H1 (cell line): ENCODE measurements at regions not wholly inside any gene's neighbourhood (a gene's known extent, or its start where the extent isn't known, plus 50 kb on each side); places are given as distances from the start of the nearest gene placed in this dataset.

Source experiments
- CTCF ChIA-PET: fragments of 300-600 bp; sonication (Branson Sonifier 250); formaldehyde crosslinking; loops from one replicate; lab custom pipeline; 2021; ENCODE audit not compliant: partially characterized antibody; lab: Charles Lee
- POLR2A ChIA-PET: fragments of 300-600 bp; sonication (Branson Sonifier 250); formaldehyde crosslinking; loops from one replicate; lab custom pipeline; 2021; ENCODE audit warnings: inconsistent platforms; ENCODE audit not compliant: partially characterized antibody; lab: Charles Lee
- DNase-seq, 2 experiments: peaks; one replicate each; pipeline versions ENCODE4 v3.0.0 to v3.0.0-alpha.2; 2010 to 2022; ENCODE audit warnings: low spot score in 2 of 2, low read depth in 1 of 2, mixed read lengths in 1 of 2
- FAIRE-seq: peaks from 2 replicates; lab custom pipeline; 2011; peaks lifted over from hg19 to GRCh38; lab: Jason Lieb, UNC
- H2AFZ ChIP-seq: 2 replicates; pipeline ENCODE4 v1.8.1; 2012; ENCODE audit warnings: low read length, inconsistent platforms
- H2AK5ac ChIP-seq: 2 replicates; pipeline ENCODE4 v1.6.1; 2013; ENCODE audit warnings: low read depth, low read length
- H2BK120ac ChIP-seq: replicated peaks from 2 replicates; pipeline ENCODE3; 2013; ENCODE audit warnings: low read depth, low read length, inconsistent platforms
- H2BK12ac ChIP-seq: 2 replicates; pipeline ENCODE4 v1.6.1; 2013; ENCODE audit warnings: low read depth, low read length
- H2BK15ac ChIP-seq: 2 replicates; pipeline ENCODE4 v1.6.1; 2013; ENCODE audit warnings: low read length
- H2BK20ac ChIP-seq: 2 replicates; pipeline ENCODE4 v1.6.1; 2013; ENCODE audit warnings: low read length
- H2BK5ac ChIP-seq: 2 replicates; pipeline ENCODE4 v1.6.1; 2013; ENCODE audit warnings: low read depth, low read length
- H3K14ac ChIP-seq: 2 replicates; pipeline ENCODE4 v1.6.1; 2013; ENCODE audit warnings: inconsistent platforms; ENCODE audit not compliant: insufficient read length
- H3K18ac ChIP-seq: 2 replicates; pipeline ENCODE4 v1.6.1; 2013; ENCODE audit warnings: low read length; ENCODE audit errors: extremely low read depth
- H3K23ac ChIP-seq: 2 replicates; pipeline ENCODE4 v1.6.1; 2013; ENCODE audit warnings: inconsistent platforms; ENCODE audit not compliant: insufficient read length
- H3K23me2 ChIP-seq: 2 replicates; pipeline ENCODE4 v1.6.1; 2013; ENCODE audit warnings: low read depth, low read length
- H3K27ac ChIP-seq: 2 replicates; pipeline ENCODE4 v1.6.1; 2011; ENCODE audit warnings: low read depth, low read length, inconsistent platforms
- H3K27me3 ChIP-seq, 4 experiments: replicated peaks in 1 of 4; 1 replicate in 1 of 4; 2 replicates in 3 of 4; pipeline versions ENCODE4 v1.6.1 to v1.8.1; 2011 to 2013; ENCODE audit warnings: low read length in 3 of 4, mild to moderate bottlenecking in 3 of 4, inconsistent platforms in 2 of 4, mixed read lengths in 2 of 4, moderate library complexity in 1 of 4; ENCODE audit not compliant: control insufficient read depth in 3 of 4, insufficient read depth in 3 of 4; ENCODE audit errors: extremely low read depth in 1 of 4
- H3K36me3 ChIP-seq, 4 experiments: 2 replicates each; pipeline versions ENCODE4 v1.6.1 to v1.8.1; 2011 to 2013; ENCODE audit warnings: mild to moderate bottlenecking in 4 of 4, low read length in 3 of 4, moderate library complexity in 2 of 4, control low read depth in 1 of 4, inconsistent platforms in 1 of 4; ENCODE audit not compliant: insufficient read depth in 4 of 4, control insufficient read depth in 2 of 4
- H3K4ac ChIP-seq: replicated peaks from 2 replicates; pipeline ENCODE3; 2013; ENCODE audit warnings: low read length, low read depth, mixed read lengths, inconsistent platforms; ENCODE audit not compliant: insufficient read length
- H3K4me1 ChIP-seq, 4 experiments: replicated peaks in 1 of 4; 1 replicate in 1 of 4; 2 replicates in 3 of 4; pipeline versions ENCODE4 v1.6.1 to v1.8.1; 2011 to 2013; ENCODE audit warnings: low read length in 3 of 4, inconsistent platforms in 2 of 4, mixed read lengths in 1 of 4; ENCODE audit not compliant: insufficient read depth in 4 of 4, control insufficient read depth in 3 of 4
- H3K4me2 ChIP-seq, 2 experiments: 2 replicates each; pipeline versions ENCODE4 v1.6.1 to v1.8.1; 2011 to 2013; ENCODE audit warnings: low read depth in 2 of 2, low read length in 2 of 2, control low read depth in 1 of 2, inconsistent platforms in 1 of 2, mild to moderate bottlenecking in 1 of 2; ENCODE audit not compliant: insufficient read depth in 1 of 2
- H3K4me3 ChIP-seq, 4 experiments: fragments of 200-600, 300-600 bp in 1 of 4; sonication (generic), shearing (Covaris generic), sonication (Bioruptor Twin) in 1 of 4; 2 replicates each; pipeline versions ENCODE4 v1.5.1 to v1.8.1; 2011 to 2016; ENCODE audit warnings: low read length in 4 of 4, low read depth in 3 of 4, control low read depth in 2 of 4, inconsistent platforms in 2 of 4, mild to moderate bottlenecking in 2 of 4, mixed read lengths in 1 of 4, moderate library complexity in 1 of 4; ENCODE audit not compliant: insufficient read depth in 2 of 4; ENCODE audit errors: extremely low read depth in 1 of 4
- H3K56ac ChIP-seq: replicated peaks from 2 replicates; pipeline ENCODE3; 2013; ENCODE audit warnings: low read depth, mild to moderate bottlenecking, mixed read lengths, low read length, inconsistent platforms; ENCODE audit not compliant: insufficient read length
- H3K79me1 ChIP-seq: 2 replicates; pipeline ENCODE4 v1.6.1; 2013; ENCODE audit warnings: low read depth, low read length, control low read depth
- H3K79me2 ChIP-seq, 2 experiments: 2 replicates each; pipeline versions ENCODE4 v1.6.1 to v1.8.1; 2012 to 2013; ENCODE audit warnings: low read length in 2 of 2, mild to moderate bottlenecking in 2 of 2, inconsistent platforms in 1 of 2; ENCODE audit not compliant: insufficient read depth in 2 of 2, control insufficient read depth in 1 of 2
- H3K9ac ChIP-seq, 4 experiments: replicated peaks in 1 of 4; 1 replicate in 1 of 4; 2 replicates in 3 of 4; pipeline versions ENCODE4 v1.6.1 to v1.8.1; 2011 to 2013; ENCODE audit warnings: low read depth in 3 of 4, low read length in 3 of 4, control low read depth in 2 of 4, mild to moderate bottlenecking in 2 of 4, moderate library complexity in 2 of 4, inconsistent platforms in 1 of 4; ENCODE audit errors: extremely low read depth in 1 of 4
- H3K9me3 ChIP-seq, 2 experiments: 2 replicates each; pipeline versions ENCODE4 v1.6.1 to v1.8.1; 2012 to 2013; ENCODE audit warnings: mild to moderate bottlenecking in 2 of 2, moderate library complexity in 2 of 2, control low read depth in 1 of 2, inconsistent platforms in 1 of 2, low read depth in 1 of 2, low read length in 1 of 2, mixed read lengths in 1 of 2; ENCODE audit not compliant: insufficient read depth in 2 of 2
- H4K20me1 ChIP-seq, 2 experiments: replicated peaks in 1 of 2; 2 replicates each; pipeline versions ENCODE3 to v1.8.1; 2011 to 2013; ENCODE audit warnings: inconsistent platforms in 2 of 2, low read length in 2 of 2, mild to moderate bottlenecking in 1 of 2; ENCODE audit not compliant: insufficient read depth in 2 of 2, control insufficient read depth in 1 of 2
- H4K5ac ChIP-seq: 2 replicates; pipeline ENCODE4 v1.6.1; 2013; ENCODE audit warnings: low read length, low read depth, mixed read lengths, inconsistent platforms; ENCODE audit not compliant: insufficient read length
- H4K8ac ChIP-seq: 2 replicates; pipeline ENCODE4 v1.8.0; 2013; ENCODE audit warnings: mild to moderate bottlenecking, moderate library complexity, low read length, inconsistent platforms; ENCODE audit not compliant: insufficient read depth; ENCODE audit errors: extremely low read depth
- H4K91ac ChIP-seq: replicated peaks from 2 replicates; pipeline ENCODE3; 2013; ENCODE audit warnings: low read length, mixed read lengths, inconsistent platforms; ENCODE audit not compliant: insufficient read length
- BACH1 ChIP-seq: IDR thresholded peaks from 2 replicates; pipeline ENCODE4 v1.6.1; 2012; ENCODE audit warnings: low read length, improper control_type of control experiment
- BCL11A ChIP-seq, 2 experiments: IDR thresholded peaks; one replicate each; pipeline ENCODE4 v1.6.1; 2011; ENCODE audit warnings: low read depth in 2 of 2, low read length in 2 of 2, mild to moderate bottlenecking in 2 of 2
- CHD2 ChIP-seq: IDR thresholded peaks from 2 replicates; pipeline ENCODE4 v1.6.1; 2012; ENCODE audit warnings: low read length, improper control_type of control experiment
- CREB1 ChIP-seq: IDR thresholded peaks from 2 replicates; pipeline ENCODE4 v1.6.1; 2012; ENCODE audit warnings: inconsistent platforms
- PHF8 ChIP-seq: fragments of 200-600 bp; sonication (generic); conservative IDR thresholded peaks from 2 replicates; pipeline ENCODE4 v1.7.1; 2012; ENCODE audit warnings: low read depth, mild to moderate bottlenecking, inconsistent platforms, low read length, moderate library complexity
- SP4 ChIP-seq: IDR thresholded peaks from 2 replicates; pipeline ENCODE4 v1.6.1; 2012; ENCODE audit warnings: low read length, inconsistent platforms
- WGBS, 2 experiments: shearing (Covaris generic) in 1 of 2; methylation state at CpG; one replicate each; pipeline versions ENCODE4 v1.1.6 to v1.1.7; 2013 to 2015; ENCODE audit warnings: low lambda C conversion rate in 2 of 2, mixed read lengths in 2 of 2, inconsistent platforms in 1 of 2, low coverage in 1 of 2, missing lambda C conversion rate in 1 of 2; ENCODE audit not compliant: insufficient replicate concordance in 2 of 2, insufficient coverage in 1 of 2, insufficient read length in 1 of 2; ENCODE audit errors: extremely low coverage in 1 of 2, missing lambda C conversion rate in 1 of 2; 5-methylcytosine and 5-hydroxymethylcytosine counted together

DNA sequence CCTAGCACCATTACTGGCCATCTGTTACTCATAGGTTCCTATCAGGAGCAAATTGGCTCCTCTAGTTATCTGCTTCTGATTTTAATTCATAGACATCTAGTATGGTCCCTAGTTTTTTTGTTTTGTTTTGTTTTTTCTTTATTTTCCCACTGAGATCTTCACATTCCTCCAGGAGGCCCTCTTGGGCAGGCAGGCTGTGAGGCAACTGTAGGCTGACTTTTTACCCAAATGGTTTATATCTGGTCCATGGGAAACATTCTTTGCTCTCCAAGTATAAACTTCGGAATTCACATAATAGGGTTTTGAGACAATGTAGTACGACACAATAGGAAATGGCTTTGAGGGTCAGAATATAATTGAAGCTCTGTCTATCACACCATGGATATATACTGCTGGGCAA lies 250.9 kb upstream of the DAB2 start:
- DNase-seq, result no peak
- no peak overlapping the region for H3K14ac ChIP-seq
- WGBS, 2 experiments, result 92% methylated on average over 2 of the region's 2 CpGs; no CpG with 5 or more reads in 1 of the 2 experiments

More for the DNA sequence above, 250.9 kb upstream of the DAB2 start:
- no peak overlapping the region for H2BK12ac ChIP-seq
- H3K36me3 ChIP-seq, result no peaks in the 10 kb centered on the region
- no peak for FAIRE-seq
- no peak overlapping the region for H2BK120ac ChIP-seq
- no peak overlapping the region for H3K18ac ChIP-seq
- no peak overlapping the region for H2BK20ac ChIP-seq
- no peak overlapping the region for H2AK5ac ChIP-seq
- peaks cover 0 to 1% (median 0%) of the 10 kb centered on the region in 4 experiments; a peak in 1 of 7 replicates for H3K27me3 ChIP-seq
- ChIA-PET CTCF (interaction anchor here (0.9 kb wide), 1 partner anchor 16 kb away, joined by 3 read pairs; no protein-coding TSS in a partner anchor), POLR2A (no interaction called here)
- no peak overlapping the region for H3K4me2 ChIP-seq
- H2BK5ac ChIP-seq, result no peak overlapping the region
- H3K79me2 ChIP-seq, result no peaks in the 10 kb centered on the region
- H3K4me3 ChIP-seq, result no peak overlapping the region
- H2BK15ac ChIP-seq, result no peak overlapping the region
- no peak overlapping the region for H3K9ac ChIP-seq
- TF ChIP-seq SP4, result no peak
- TF ChIP-seq PHF8, result no peak
- no peak for TF ChIP-seq CHD2
- no peak for TF ChIP-seq CREB1
- no peak for TF ChIP-seq BACH1
- no peak for TF ChIP-seq BCL11A (IDR thresholded peaks at IDR 0.05; ENCODE audit: low read depth in 2 of 2, low read length in 2 of 2)
- no peak overlapping the region for H4K91ac ChIP-seq
- no peak overlapping the region for H3K4ac ChIP-seq
- no peak overlapping the region for H3K56ac ChIP-seq
- no peaks in the 10 kb centered on the region for H3K9me3 ChIP-seq
- no peak overlapping the region for H4K5ac ChIP-seq
- no peak overlapping the region for H3K23ac ChIP-seq
- H4K20me1 ChIP-seq, result no peaks in the 10 kb centered on the region
- H3K27ac ChIP-seq, result no peak overlapping the region
- no peaks in the 10 kb centered on the region for H3K23me2 ChIP-seq
- no peak overlapping the region for H2AFZ ChIP-seq
- no peak overlapping the region for H4K8ac ChIP-seq
- no peaks in the 10 kb centered on the region for H3K79me1 ChIP-seq
- 0 out of 7 replicates have a peak, but pooled peaks cover 0 to 5% (median 0%) of the 10 kb centered on the region in 4 experiments for H3K4me1 ChIP-seq
